ENCODE measurements at regions not wholly inside any gene's neighbourhood (a gene's known extent, or its start where the extent isn't known, plus 50 kb on each side); places are given as distances from the start of the nearest gene placed in this dataset.

- TF ChIP-seq CTCF (conservative IDR thresholded peaks at IDR 0.05) = no peak
- no peak for TF ChIP-seq EZH2 (IDR thresholded peaks at IDR 0.05; ENCODE audit: low read depth)
These were observed 77.9 kb upstream of the SLC66A3 start for GRCh38 chr2:11077411-11077810.
